Stimulated activated effector memory CD8-positive, alpha-beta T cell treated with anti-CD3 and anti-CD28 coated beads, Interleukin-12 subunit alpha, Interleukin-12 subunit beta, amount 100 ng/mL, for 72 hours (primary cell): ENCODE measurements at regions not wholly inside any gene's neighbourhood (a gene's known extent, or its start where the extent isn't known, plus 50 kb on each side); places are given as distances from the start of the nearest gene placed in this dataset.
"Not testable (repeated sequence)": the region's sequence is repeated elsewhere in the genome, so short reads cannot be mapped to it uniquely, and the experiment has no call there.

Experiments used
- ATAC-seq: fragments of 150-1000 bp; cut with Tn5 transposase; 2 replicates; pipeline ENCODE4 v1.10.0; 2021
- DNase-seq, 2 donors: peaks; one replicate each; pipeline ENCODE4 v3.0.0; 2021 to 2022; ENCODE audit warnings: low spot score in 2 of 2
- H3K27ac Mint-ChIP-seq: one replicate; pipeline ENCODE4 v1.8.0; 2022; ENCODE audit warnings: mild to moderate bottlenecking, mixed read lengths
- H3K36me3 Mint-ChIP-seq: one replicate; pipeline ENCODE4 v1.8.0; 2022; ENCODE audit warnings: mild to moderate bottlenecking, mixed read lengths
- H3K4me1 Mint-ChIP-seq: one replicate; pipeline ENCODE4 v1.8.0; 2022; ENCODE audit warnings: mixed read lengths
- H3K4me3 Mint-ChIP-seq: one replicate; pipeline ENCODE4 v1.8.0; 2022; ENCODE audit warnings: mild to moderate bottlenecking, mixed read lengths
- H3K9me3 Mint-ChIP-seq: one replicate; pipeline ENCODE4 v1.8.0; 2022; ENCODE audit warnings: mixed read lengths

DNA sequence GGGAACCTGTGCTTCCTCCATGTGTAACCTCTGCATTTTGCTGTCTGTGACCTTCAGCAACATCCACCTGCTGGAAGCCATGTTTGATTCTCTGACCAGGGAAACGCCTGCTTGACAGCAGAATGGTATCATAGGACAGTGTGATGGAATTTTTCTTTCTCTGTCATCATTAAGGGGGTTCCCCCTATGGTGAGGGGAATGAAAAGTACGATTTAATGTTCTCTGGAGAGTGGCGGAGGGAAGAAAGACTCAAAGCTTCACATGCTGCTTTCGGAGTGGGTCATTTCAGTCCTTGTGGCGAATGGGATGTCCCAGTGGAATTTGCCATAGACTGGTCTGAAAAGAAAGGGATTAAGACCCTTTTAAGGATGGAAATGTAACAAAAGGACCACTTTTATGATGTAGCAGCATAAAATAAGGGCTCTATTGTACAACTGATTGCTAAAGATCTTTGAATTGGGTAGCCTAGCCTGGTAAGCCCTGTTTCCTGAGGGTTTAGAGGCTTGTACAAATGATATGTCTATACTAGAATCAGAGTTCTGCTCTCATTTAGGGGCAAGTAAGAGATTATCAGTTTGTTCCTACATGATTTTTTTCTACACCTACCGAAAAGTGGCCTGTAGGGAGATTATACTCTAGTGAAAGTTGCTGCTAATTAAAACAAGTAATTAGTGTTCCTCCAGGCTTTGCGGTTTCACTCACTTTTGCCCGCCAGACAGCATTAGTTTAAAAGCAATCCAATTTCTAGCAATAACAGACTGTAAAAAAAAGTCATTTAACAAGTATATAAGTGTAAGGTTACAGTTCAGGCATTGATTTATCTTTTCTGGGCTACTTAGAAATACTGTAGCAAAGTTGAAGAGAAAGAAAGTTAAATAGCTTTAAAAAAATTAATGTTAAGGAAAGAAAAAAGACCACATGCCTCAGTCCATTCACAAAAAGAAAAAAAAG, 904.5 kb downstream of the NR2F1-AS1 start:
- H3K9me3 Mint-ChIP-seq, result peaks cover 3% of the 10 kb centered on the region
- DNase-seq (no peak), ATAC-seq (no peak)
- H3K36me3 Mint-ChIP-seq, result no peaks in the 10 kb centered on the region
- no peak overlapping the region for H3K27ac Mint-ChIP-seq
- H3K4me3 Mint-ChIP-seq, result no peak overlapping the region
- no peaks in the 10 kb centered on the region for H3K4me1 Mint-ChIP-seq

GRCh38 chr5:92674321-92674720, 906.7 kb downstream of the NR2F1-AS1 start:
- Mint-ChIP-seq H3K4me3 (no peak overlapping the region), H3K4me1 (no peaks in the 10 kb centered on the region), H3K27ac (no peak overlapping the region), H3K36me3 (no peaks in the 10 kb centered on the region), H3K9me3 (peaks cover 3% of the 10 kb centered on the region)
- ATAC-seq, result no peak
- DNase-seq, result no peak

- H3K4me3 Mint-ChIP-seq, result no peak overlapping the region
- H3K36me3 Mint-ChIP-seq, result no peaks in the 10 kb centered on the region
- H3K9me3 Mint-ChIP-seq, result peaks cover 12% of the 10 kb centered on the region
- ATAC-seq (no peak), DNase-seq (no peak)
- H3K27ac Mint-ChIP-seq, result no peak overlapping the region
- no peaks in the 10 kb centered on the region for H3K4me1 Mint-ChIP-seq
Measured at GRCh38 chr5:92665506-92665905, 915.5 kb downstream of the NR2F1-AS1 start.

- no peak for ATAC-seq
- DNase-seq, result no peak
- Mint-ChIP-seq H3K27ac (no peak overlapping the region), H3K9me3 (peaks cover 16% of the 10 kb centered on the region), H3K4me1 (no peaks in the 10 kb centered on the region), H3K4me3 (no peak overlapping the region), H3K36me3 (no peaks in the 10 kb centered on the region)
Measured at GRCh38 chr5:92662741-92663140, 918.3 kb downstream of the NR2F1-AS1 start.

DNA sequence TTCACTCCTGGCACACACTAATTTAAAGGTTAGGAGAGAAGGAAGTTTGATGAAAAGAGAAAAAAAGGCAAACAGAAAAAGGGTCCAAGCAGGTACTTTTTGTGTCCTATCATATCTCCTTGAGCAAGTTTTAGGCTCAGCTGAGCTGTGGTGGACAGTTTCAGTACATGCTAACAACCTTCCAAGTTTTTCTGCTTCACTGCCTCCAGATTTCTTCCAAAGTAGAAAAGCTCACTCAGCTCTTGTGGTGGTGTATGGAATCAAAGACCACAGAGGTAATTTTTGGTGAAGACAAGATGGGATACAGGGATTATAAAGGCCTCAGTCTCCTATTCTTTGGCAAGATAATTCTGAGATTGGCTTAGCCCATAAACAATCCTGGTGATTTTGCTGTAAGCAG, 921.8 kb downstream of the NR2F1-AS1 start:
- Mint-ChIP-seq H3K4me1 (no peaks in the 10 kb centered on the region), H3K27ac (no peak overlapping the region), H3K9me3 (peaks cover 22% of the 10 kb centered on the region), H3K4me3 (no peak overlapping the region), H3K36me3 (no peaks in the 10 kb centered on the region)
- DNase-seq (no peak), ATAC-seq (no peak)

GRCh38 chr5:92654601-92655000, 926.4 kb downstream of the NR2F1-AS1 start:
- DNase-seq, H3K36me3 Mint-ChIP-seq, H3K27ac Mint-ChIP-seq, H3K4me1 Mint-ChIP-seq, H3K4me3 Mint-ChIP-seq, ATAC-seq: not testable (repeated sequence)
- H3K9me3 Mint-ChIP-seq, result peaks cover 22% of the 10 kb centered on the region

- no peaks in the 10 kb centered on the region for H3K36me3 Mint-ChIP-seq
- no peaks in the 10 kb centered on the region for H3K4me1 Mint-ChIP-seq
- DNase-seq, result no peak
- no peak for ATAC-seq
- H3K9me3 Mint-ChIP-seq, result peaks cover 18% of the 10 kb centered on the region
- no peak overlapping the region for H3K27ac Mint-ChIP-seq
- no peak overlapping the region for H3K4me3 Mint-ChIP-seq
Measured at GRCh38 chr5:92653730-92654461, 927.1 kb downstream of the NR2F1-AS1 start.

DNA sequence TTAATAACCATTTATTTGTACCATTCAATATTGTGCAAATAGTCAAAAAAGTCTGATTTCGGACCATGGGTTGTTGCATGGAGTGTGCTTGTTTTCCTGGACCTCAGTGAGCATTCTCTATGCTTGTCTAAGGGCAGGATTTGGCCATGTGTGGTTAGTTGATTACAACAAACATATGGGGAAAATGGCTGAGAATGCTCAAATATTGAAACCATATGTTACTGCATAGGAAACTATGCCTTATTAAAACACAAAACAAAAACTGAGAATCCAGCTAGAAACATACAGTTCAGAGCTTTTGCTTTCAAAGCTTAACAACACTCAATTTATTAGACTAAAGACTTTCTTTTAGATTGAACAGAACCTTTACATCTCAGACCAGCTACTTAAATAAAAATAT, 928.3 kb downstream of the NR2F1-AS1 start:
- Mint-ChIP-seq H3K36me3 (no peaks in the 10 kb centered on the region), H3K4me1 (no peaks in the 10 kb centered on the region), H3K4me3 (no peak overlapping the region), H3K9me3 (peaks cover 13% of the 10 kb centered on the region), H3K27ac (no peak overlapping the region)
- ATAC-seq, result no peak
- DNase-seq, result no peak

- Mint-ChIP-seq H3K4me1 (no peaks in the 10 kb centered on the region), H3K27ac (no peak overlapping the region), H3K9me3 (peaks cover 9% of the 10 kb centered on the region), H3K4me3 (no peak overlapping the region), H3K36me3 (no peaks in the 10 kb centered on the region)
- ATAC-seq (no peak), DNase-seq (no peak)
Measured at GRCh38 chr5:92644266-92644886, 936.6 kb downstream of the NR2F1-AS1 start.

- H3K36me3 Mint-ChIP-seq, result no peaks in the 10 kb centered on the region
- no peak overlapping the region for H3K27ac Mint-ChIP-seq
- no peak overlapping the region for H3K4me3 Mint-ChIP-seq
- H3K9me3 Mint-ChIP-seq, result peaks cover 9% of the 10 kb centered on the region
- ATAC-seq, result no peak
- H3K4me1 Mint-ChIP-seq, result no peaks in the 10 kb centered on the region
- DNase-seq, result no peak
Measured at GRCh38 chr5:92641031-92641962, 939.7 kb downstream of the NR2F1-AS1 start.

DNA sequence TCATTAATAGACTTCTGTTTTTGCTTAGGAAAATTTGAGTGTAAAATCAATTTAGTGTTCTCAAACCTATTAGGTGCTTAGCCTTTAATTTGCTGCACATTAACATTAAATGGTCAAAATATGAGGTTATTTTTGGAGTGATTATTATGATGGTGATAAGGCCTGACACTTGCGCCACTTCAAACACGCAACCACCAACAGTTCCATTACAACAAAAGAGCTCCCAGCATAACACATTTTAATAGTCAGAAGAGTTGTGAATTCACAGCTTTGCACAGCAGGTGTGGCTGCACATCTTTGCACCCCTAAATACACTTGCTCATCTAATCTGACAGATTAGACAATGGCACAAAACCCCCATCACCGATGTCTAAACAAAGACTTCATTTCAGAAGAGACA, 940.7 kb downstream of the NR2F1-AS1 start:
- no peak overlapping the region for H3K27ac Mint-ChIP-seq
- H3K9me3 Mint-ChIP-seq, result peaks cover 9% of the 10 kb centered on the region
- no peaks in the 10 kb centered on the region for H3K36me3 Mint-ChIP-seq
- no peaks in the 10 kb centered on the region for H3K4me1 Mint-ChIP-seq
- no peak overlapping the region for H3K4me3 Mint-ChIP-seq
- ATAC-seq (no peak), DNase-seq (no peak)

DNA sequence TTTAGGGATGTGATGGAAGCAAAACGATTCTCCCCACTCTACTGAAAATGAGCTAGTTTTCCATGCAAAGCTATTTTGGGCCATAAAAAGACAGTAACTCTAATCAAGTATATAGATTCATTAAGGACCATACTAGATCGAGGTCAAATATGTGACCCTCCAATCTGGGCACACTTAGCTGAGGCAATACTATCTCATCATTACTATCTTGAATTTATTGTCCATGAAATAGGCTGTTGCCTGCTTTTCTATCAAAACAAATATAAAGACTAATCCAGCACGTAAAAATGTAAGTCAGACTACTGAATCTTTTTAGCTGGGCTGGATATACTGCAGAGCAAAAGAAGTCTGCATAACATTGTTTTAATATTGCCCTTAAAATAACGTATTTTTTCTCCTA, 943.1 kb downstream of the NR2F1-AS1 start:
- H3K4me1 Mint-ChIP-seq, result no peaks in the 10 kb centered on the region
- no peak overlapping the region for H3K4me3 Mint-ChIP-seq
- no peak for DNase-seq
- H3K36me3 Mint-ChIP-seq, result no peaks in the 10 kb centered on the region
- no peak overlapping the region for H3K27ac Mint-ChIP-seq
- ATAC-seq, result no peak
- peaks cover 10% of the 10 kb centered on the region for H3K9me3 Mint-ChIP-seq

- Mint-ChIP-seq H3K4me1 (no peaks in the 10 kb centered on the region), H3K27ac (no peak overlapping the region), H3K4me3 (no peak overlapping the region), H3K9me3 (peaks cover 14% of the 10 kb centered on the region), H3K36me3 (no peaks in the 10 kb centered on the region)
- DNase-seq, result no peak
- ATAC-seq, result no peak
Measured at GRCh38 chr5:92637247-92637646, 943.8 kb downstream of the NR2F1-AS1 start.

GRCh38 chr5:92635001-92635461, 946.0 kb downstream of the NR2F1-AS1 start:
- H3K4me1 Mint-ChIP-seq, result no peaks in the 10 kb centered on the region
- no peak for DNase-seq
- H3K27ac Mint-ChIP-seq, result no peak overlapping the region
- no peaks in the 10 kb centered on the region for H3K36me3 Mint-ChIP-seq
- H3K9me3 Mint-ChIP-seq, result peaks cover 10% of the 10 kb centered on the region
- no peak overlapping the region for H3K4me3 Mint-ChIP-seq
- no peak for ATAC-seq
